Epithelial cell of esophagus (primary cell): ENCODE measurements at regions not wholly inside any gene's neighbourhood (a gene's known extent, or its start where the extent isn't known, plus 50 kb on each side); places are given as distances from the start of the nearest gene placed in this dataset.

ENCODE experiments used
- DNase-seq: peaks from one replicate; pipeline ENCODE4 v3.0.0; 2010; ENCODE audit warnings: low read depth
- H3K4me3 ChIP-seq: 2 replicates; pipeline ENCODE4 v1.5.1; 2011; ENCODE audit warnings: mild to moderate bottlenecking, low read length, control low read depth
- CTCF ChIP-seq: IDR thresholded peaks from 2 replicates; pipeline ENCODE4 v1.5.1; 2011; ENCODE audit warnings: low read depth, mild to moderate bottlenecking, low read length, control low read depth, inconsistent platforms; ENCODE audit not compliant: insufficient read depth; ENCODE audit errors: missing control alignments

- no peak for DNase-seq
- no peak overlapping the region for H3K4me3 ChIP-seq
- TF ChIP-seq CTCF, result no peak
Observed at GRCh38 chr13:18948012-18948663, 233.5 kb downstream of the TUBA3C start.

GRCh38 chr13:18947376-18947977 lies 234.1 kb downstream of the TUBA3C start:
- H3K4me3 ChIP-seq, result no peak overlapping the region
- no peak for TF ChIP-seq CTCF
- DNase-seq, result no peak

GRCh38 chr13:18946738-18947137 lies 234.9 kb downstream of the TUBA3C start:
- no peak overlapping the region for H3K4me3 ChIP-seq
- DNase-seq, result no peak
- TF ChIP-seq CTCF, result no peak

GRCh38 chr13:18944501-18945068 lies 237.0 kb downstream of the TUBA3C start:
- H3K4me3 ChIP-seq, result no peak overlapping the region
- TF ChIP-seq CTCF, result no peak
- no peak for DNase-seq

GRCh38 chr13:18943721-18944391 lies 237.8 kb downstream of the TUBA3C start:
- no peak for TF ChIP-seq CTCF
- no peak for DNase-seq
- H3K4me3 ChIP-seq, result no peak overlapping the region

- no peak overlapping the region for H3K4me3 ChIP-seq
Observed at GRCh38 chr13:18943273-18943672, 238.4 kb downstream of the TUBA3C start.

More at GRCh38 chr13:18943273-18943672, 238.4 kb downstream of the TUBA3C start:
- DNase-seq, result no peak
- TF ChIP-seq CTCF, result no peak
